NCI-H2081 treated with DMSO at 0.1 percent for 48 hours (cell line): ENCODE measurements at regions not wholly inside any gene's neighbourhood (a gene's known extent, or its start where the extent isn't known, plus 50 kb on each side); places are given as distances from the start of the nearest gene placed in this dataset.

ENCODE experiments used
- DNase-seq: peaks from one replicate; lab custom pipeline; 2025; lab: John Stamatoyannopoulos, UW

GRCh38 chr17:72258711-72259110 is 137.9 kb downstream of the SOX9 start:
- DNase-seq: no peak

GRCh38 chr17:72259922-72260321 is 139.1 kb downstream of the SOX9 start:
- DNase-seq: no peak

GRCh38 chr17:72262766-72263165 is 141.9 kb downstream of the SOX9 start:
- no peak for DNase-seq

- DNase-seq: no peak
Measured at GRCh38 chr17:72264682-72265405, 144.0 kb downstream of the SOX9 start.

- peak; percentile 66 for DNase-seq
Measured at GRCh38 chr17:72266112-72266775, 145.4 kb downstream of the SOX9 start.

GRCh38 chr17:72267601-72268000 is 146.8 kb downstream of the SOX9 start:
- DNase-seq: no peak

- no peak for DNase-seq
Measured at GRCh38 chr17:72268431-72268830, 147.6 kb downstream of the SOX9 start.

- DNase-seq: peak; percentile 13
Measured at GRCh38 chr17:72270273-72270924, 149.6 kb downstream of the SOX9 start.

- no peak for DNase-seq
Measured at GRCh38 chr17:72271603-72272002, 150.8 kb downstream of the SOX9 start.

- DNase-seq: no peak
Measured at GRCh38 chr17:72273289-72274056, 152.7 kb downstream of the SOX9 start.

GRCh38 chr17:72274614-72275013 is 153.8 kb downstream of the SOX9 start:
- DNase-seq: no peak

GRCh38 chr17:72280881-72281280 is 160.1 kb downstream of the SOX9 start:
- DNase-seq: no peak

- DNase-seq: no peak
Measured at GRCh38 chr17:72282439-72283029, 161.7 kb downstream of the SOX9 start.

- no peak for DNase-seq
Measured at GRCh38 chr17:72284806-72285205, 164.0 kb downstream of the SOX9 start.

GRCh38 chr17:72287586-72287985 is 166.8 kb downstream of the SOX9 start:
- peak; percentile 44 for DNase-seq

- no peak for DNase-seq
Measured at GRCh38 chr17:72294487-72294893, 173.7 kb downstream of the SOX9 start.

GRCh38 chr17:72295916-72296315 is 175.1 kb downstream of the SOX9 start:
- no peak for DNase-seq

- no peak for DNase-seq
Measured at GRCh38 chr17:72296456-72296855, 175.6 kb downstream of the SOX9 start.

GRCh38 chr17:72297326-72298115 is 176.7 kb downstream of the SOX9 start:
- no peak for DNase-seq

- DNase-seq: no peak
Measured at GRCh38 chr17:72299100-72299499, 178.3 kb downstream of the SOX9 start.

GRCh38 chr17:72299592-72299991 is 178.8 kb downstream of the SOX9 start:
- DNase-seq: no peak
